KG1 (cell line): ENCODE measurements at regions not wholly inside any gene's neighbourhood (a gene's known extent, or its start where the extent isn't known, plus 50 kb on each side); places are given as distances from the start of the nearest gene placed in this dataset.

ENCODE experiments used
- DNase-seq: peaks from one replicate; lab custom pipeline; 2025; lab: John Stamatoyannopoulos, UW

DNA sequence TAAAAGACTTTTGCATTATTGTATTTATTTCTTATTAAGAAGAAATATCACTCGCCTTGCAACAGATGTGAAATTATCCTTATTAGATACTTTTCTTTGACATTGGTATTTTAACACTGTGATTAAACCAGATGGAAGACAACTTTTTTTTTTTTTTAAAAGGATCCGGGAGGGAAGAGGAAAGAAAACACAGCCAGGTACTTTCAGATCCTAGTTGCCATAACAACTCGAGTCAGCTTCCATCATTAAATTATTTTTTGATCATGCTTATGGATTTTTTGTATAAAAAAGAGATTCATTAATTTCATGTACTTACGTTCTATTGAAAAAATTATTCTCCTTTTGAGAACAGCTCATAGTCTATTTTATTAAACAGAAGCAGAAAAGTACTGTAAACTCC lies 515.7 kb downstream of the TBC1D4 start:
- no peak for DNase-seq

DNA sequence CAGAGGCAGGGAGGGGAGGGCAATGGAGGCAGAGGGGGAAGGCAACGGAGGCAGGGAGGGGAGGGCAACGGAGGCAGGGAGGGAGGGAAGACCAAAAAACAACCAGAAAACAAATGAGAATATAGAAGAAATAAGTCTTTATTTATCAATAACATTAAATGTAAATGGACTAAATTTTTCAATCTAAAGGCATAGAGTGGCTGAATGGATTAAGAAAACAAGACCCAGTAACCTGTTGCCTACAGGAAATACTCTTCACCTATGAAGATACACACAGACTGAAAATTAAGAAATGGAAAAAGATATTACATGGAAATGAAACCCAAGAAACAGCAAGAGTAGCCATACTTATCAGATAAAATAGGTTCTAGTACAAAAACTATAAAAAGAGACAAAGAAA lies 536.3 kb downstream of the TBC1D4 start:
- DNase-seq, result no peak

- no peak for DNase-seq
Measured at GRCh38 chr13:74931698-74932433, 550.1 kb downstream of the TBC1D4 start.

DNA sequence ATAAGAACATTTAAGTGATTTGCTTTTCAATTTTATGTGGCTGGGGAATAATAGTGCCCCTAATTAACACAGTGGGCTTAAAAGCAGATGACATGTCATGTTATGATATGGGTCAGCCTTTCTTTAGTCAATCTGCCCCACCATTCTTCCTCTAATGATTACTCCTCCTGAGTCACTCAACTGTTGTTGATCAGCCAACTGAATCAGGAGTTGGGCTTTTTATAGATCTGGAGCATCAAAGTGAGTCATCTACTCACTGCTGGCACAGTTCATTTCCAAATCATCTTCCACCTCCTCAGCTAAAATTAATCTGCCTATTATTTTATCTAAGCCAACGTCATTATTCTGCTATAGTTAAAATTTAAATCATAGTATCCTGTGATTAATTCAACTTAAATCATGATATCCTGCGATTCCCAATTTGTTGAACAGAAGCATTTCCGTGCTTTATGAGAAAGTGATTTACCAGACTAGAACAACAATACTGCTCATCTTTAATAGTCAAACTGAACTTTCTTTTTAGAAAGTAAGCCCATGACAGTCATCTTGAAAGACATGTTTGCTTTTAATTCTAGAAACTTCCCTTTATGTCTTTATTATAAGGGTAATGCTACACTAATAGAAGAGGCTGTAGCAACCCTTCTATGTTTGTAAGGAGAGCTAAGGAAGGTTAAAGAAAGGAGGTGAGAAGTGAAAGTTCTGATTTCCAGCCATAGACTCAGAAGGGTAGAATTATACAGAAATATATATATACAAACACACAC lies 551.4 kb downstream of the TBC1D4 start:
- no peak for DNase-seq

- no peak for DNase-seq
Measured at GRCh38 chr13:74929436-74929835, 552.5 kb downstream of the TBC1D4 start.

DNA sequence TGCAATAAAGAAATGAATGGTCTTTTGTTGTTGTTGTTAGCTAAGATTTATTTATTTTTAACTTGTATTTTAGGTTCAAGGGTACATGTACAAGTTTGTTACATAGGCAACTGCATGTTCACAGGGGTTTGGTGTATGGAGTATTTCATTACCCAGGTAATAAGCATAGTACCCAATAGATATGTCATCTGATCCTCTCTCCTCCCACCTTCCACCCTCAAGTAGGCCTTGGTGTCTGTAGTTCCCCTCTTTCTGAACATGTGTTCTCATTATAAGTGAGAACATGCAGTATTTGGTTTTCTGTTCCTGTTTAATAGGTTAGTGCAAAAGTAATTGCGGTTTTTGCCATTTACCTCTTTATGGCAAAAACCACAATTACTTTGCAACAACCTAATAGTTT lies 554.1 kb downstream of the TBC1D4 start:
- DNase-seq, result no peak

- DNase-seq, result no peak
Measured at GRCh38 chr13:74922963-74923362, 559.0 kb downstream of the TBC1D4 start.

- DNase-seq, result no peak
Measured at GRCh38 chr13:74921326-74921725, 560.6 kb downstream of the TBC1D4 start.

GRCh38 chr13:74920920-74921319 lies 561.0 kb downstream of the TBC1D4 start:
- peak; percentile 32 for DNase-seq

DNA sequence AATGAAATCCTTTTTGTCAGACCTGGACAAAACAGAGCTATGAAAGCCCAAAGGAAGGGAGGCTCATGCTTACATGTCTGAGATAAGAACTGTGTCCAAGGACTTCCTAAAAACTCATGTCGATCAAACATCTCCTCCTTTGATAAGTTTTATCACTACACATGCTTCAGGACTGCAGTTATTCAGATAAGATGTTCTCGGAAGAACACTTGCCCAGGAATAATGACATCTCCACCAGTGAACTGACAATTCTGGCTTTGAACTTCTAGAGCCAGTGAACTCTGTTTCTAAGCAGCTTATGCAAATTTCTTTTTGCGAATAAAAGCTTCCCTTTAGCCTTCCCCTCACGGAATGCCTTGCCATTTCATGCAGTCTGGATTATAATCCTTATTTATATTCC lies 561.6 kb downstream of the TBC1D4 start:
- no peak for DNase-seq

- DNase-seq, result no peak
Measured at GRCh38 chr13:74919914-74920313, 562.1 kb downstream of the TBC1D4 start.

- no peak for DNase-seq
Measured at GRCh38 chr13:74912898-74913297, 569.1 kb downstream of the TBC1D4 start.

GRCh38 chr13:74910415-74910814 lies 571.6 kb downstream of the TBC1D4 start:
- no peak for DNase-seq

- DNase-seq, result no peak
Measured at GRCh38 chr13:74907788-74908187, 574.2 kb downstream of the TBC1D4 start.

GRCh38 chr13:74904556-74904955 lies 577.4 kb downstream of the TBC1D4 start:
- DNase-seq, result no peak

DNA sequence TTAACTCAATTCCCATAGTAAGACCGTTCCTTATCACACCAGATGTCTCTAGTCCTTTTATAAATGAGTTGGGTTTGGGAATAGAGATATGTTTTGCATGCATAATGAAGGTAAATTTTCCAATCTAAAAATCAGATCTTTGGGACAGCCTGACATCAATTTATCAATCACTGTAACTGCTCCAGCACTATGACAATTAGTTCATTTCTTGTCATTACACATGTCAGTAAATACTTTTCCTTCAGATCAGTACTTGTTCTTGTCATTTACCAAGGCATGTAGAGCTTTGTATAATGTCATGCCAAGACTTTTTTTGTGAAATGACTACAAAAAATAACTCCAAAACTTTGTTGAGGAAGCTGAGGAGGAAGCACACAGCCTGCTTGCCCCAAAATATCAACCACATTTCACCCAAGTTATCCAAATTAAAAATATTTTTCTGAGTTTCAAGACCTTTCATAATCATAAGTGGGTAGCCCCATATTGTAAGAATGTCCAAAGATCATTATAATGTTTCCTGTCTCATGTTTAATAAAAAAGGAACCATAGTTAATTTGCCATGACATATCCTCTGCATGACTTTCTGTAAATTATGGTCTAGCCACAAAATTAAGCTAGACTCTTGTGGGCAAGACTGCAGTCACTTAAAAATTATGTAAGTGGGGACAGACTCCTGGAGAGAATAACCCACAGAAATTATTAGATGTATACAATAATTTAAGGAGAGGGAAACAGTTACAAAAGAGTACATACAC lies 586.8 kb downstream of the TBC1D4 start:
- peak; percentile 30 for DNase-seq

DNA sequence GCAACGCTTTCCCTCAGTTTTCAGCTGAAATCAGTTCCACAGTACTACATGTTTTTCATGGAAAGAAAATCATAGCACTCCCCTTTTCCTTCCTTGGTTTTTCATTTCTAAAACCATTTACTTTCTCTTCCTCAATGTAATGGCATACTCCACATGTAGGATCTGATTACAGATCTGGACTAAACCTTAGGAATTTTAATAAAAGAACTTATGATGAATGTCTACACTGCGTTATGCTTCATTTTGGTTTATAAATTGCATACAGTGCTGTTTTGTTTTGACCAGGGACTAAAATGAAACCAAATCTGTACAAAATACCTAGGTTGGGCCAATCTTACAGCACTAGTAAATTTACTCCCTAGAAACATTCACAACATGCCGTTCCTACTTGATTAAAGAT lies 589.9 kb downstream of the TBC1D4 start:
- DNase-seq, result no peak

- no peak for DNase-seq
Measured at GRCh38 chr13:74891610-74892009, 590.4 kb downstream of the TBC1D4 start.

DNA sequence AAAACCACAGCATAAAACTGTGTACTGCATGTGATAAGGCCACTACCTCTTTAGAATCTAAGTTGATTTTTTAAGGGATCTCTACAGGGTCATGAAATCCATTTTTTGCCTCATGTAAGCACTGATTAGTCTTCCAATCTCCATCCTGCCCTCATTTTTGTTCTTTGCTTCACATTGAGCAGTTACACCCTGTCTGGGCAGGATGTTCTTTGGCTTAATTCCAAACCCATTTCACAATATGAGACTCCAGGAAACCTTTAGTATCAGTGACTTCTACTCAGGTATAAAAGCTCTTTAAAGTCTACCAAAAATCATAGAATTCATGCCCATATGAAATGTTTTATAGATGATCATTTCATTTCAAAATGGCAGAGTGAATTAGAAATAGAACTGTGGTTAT lies 592.6 kb downstream of the TBC1D4 start:
- DNase-seq, result no peak

GRCh38 chr13:74886502-74886901 lies 595.5 kb downstream of the TBC1D4 start:
- no peak for DNase-seq

GRCh38 chr13:74883834-74884233 lies 598.1 kb downstream of the TBC1D4 start:
- DNase-seq, result no peak

DNA sequence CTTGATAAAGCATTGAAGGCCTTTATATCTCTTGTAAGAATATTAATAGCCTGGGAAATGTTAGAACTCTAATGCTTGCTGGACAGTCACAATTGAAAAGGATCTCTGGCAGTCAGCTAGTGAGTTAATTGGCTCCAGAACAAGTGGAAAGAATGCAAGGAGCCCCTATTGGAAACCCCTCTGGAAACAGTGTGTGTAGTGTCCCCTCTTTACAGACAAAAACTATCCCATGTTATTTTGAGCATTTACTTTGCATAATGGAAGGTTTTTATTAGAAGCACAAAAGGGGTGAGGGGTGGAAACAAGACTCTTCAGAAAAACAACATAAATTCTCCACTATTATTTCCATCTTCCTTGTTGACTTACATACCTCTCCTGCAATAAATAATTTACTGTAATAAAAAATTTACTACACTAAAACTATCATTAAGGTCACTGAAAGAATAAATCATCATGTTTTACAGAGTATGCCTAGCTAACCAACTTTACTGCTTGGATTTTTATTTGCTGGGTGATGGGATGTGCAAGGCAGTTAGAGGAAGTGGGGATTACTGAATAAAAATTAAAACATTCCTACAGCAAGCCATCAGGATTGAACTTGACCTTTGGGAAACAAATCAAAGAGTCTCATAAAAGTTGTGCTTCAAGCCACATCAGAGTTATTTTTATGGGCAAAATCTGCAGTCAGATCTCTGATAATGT lies 610.4 kb downstream of the TBC1D4 start:
- no peak for DNase-seq
